CD14-positive monocyte (primary cell): ENCODE measurements at regions not wholly inside any gene's neighbourhood (a gene's known extent, or its start where the extent isn't known, plus 50 kb on each side); places are given as distances from the start of the nearest gene placed in this dataset.

Source experiments
- DNase-seq, 3 donors: peaks; one replicate each; pipeline ENCODE4 v3.0.0-alpha.2; 2011 to 2022
- H2AFZ ChIP-seq: 2 replicates; pipeline ENCODE4 v1.6.0; 2012; ENCODE audit warnings: mild to moderate bottlenecking, low read depth, low read length, inconsistent platforms; ENCODE audit not compliant: insufficient read depth, poor library complexity, severe bottlenecking
- H3K27ac ChIP-seq, 2 donors: 1 replicate in 1 of 2; 2 replicates in 1 of 2; pipeline ENCODE4 v1.5.1; 2012 to 2013; ENCODE audit warnings: low read length in 2 of 2, control low read depth in 1 of 2, inconsistent platforms in 1 of 2, low read depth in 1 of 2, mild to moderate bottlenecking in 1 of 2
- H3K27me3 ChIP-seq, 2 donors: one replicate each; pipeline versions ENCODE4 v1.6.0 to v1.6.1; 2011 to 2013; ENCODE audit warnings: low read length in 2 of 2; ENCODE audit not compliant: control insufficient read depth in 2 of 2, insufficient read depth in 2 of 2
- H3K36me3 ChIP-seq, 2 donors: replicated peaks in 1 of 2; 1 replicate in 1 of 2; 2 replicates in 1 of 2; pipeline versions ENCODE4 v1.5.1 to v1.6.1; 2012 to 2013; ENCODE audit warnings: low read length in 2 of 2, control low read depth in 1 of 2, inconsistent platforms in 1 of 2, mild to moderate bottlenecking in 1 of 2; ENCODE audit not compliant: insufficient read depth in 2 of 2, control insufficient read depth in 1 of 2
- H3K4me1 ChIP-seq, 2 donors: 1 replicate in 1 of 2; 2 replicates in 1 of 2; pipeline versions ENCODE4 v1.5.1 to v1.6.1; 2012 to 2013; ENCODE audit warnings: low read length in 2 of 2, control low read depth in 1 of 2, inconsistent platforms in 1 of 2, mild to moderate bottlenecking in 1 of 2, moderate library complexity in 1 of 2; ENCODE audit not compliant: insufficient read depth in 2 of 2, control insufficient read depth in 1 of 2
- H3K4me2 ChIP-seq: replicated peaks from 2 replicates; pipeline ENCODE3; 2012; ENCODE audit warnings: low read length, moderate library complexity, mild to moderate bottlenecking; ENCODE audit not compliant: poor library complexity, severe bottlenecking; ENCODE audit errors: extremely low read depth
- H3K4me3 ChIP-seq, 3 experiments: fragments of 200-600 bp in 1 of 3; sonication (generic) in 1 of 3; replicated peaks in 1 of 3; 1 replicate in 2 of 3; 2 replicates in 1 of 3; pipeline ENCODE4 v1.5.1; 2011 to 2013; ENCODE audit warnings: low read length in 3 of 3, mild to moderate bottlenecking in 3 of 3, control low read depth in 2 of 3, low read depth in 2 of 3, inconsistent platforms in 1 of 3, moderate library complexity in 1 of 3
- H3K79me2 ChIP-seq: 2 replicates; pipeline ENCODE4 v1.6.0; 2012; ENCODE audit warnings: mild to moderate bottlenecking, control low read depth, inconsistent platforms, low read length, moderate library complexity; ENCODE audit not compliant: insufficient read depth
- H3K9ac ChIP-seq: 2 replicates; pipeline ENCODE4 v1.6.0; 2017; ENCODE audit warnings: low read length, mild to moderate bottlenecking; ENCODE audit not compliant: insufficient read depth, poor library complexity, severe bottlenecking
- H3K9me3 ChIP-seq, 2 donors: replicated peaks in 1 of 2; 1 replicate in 1 of 2; 2 replicates in 1 of 2; pipeline versions ENCODE4 v1.5.1 to v1.6.1; 2012 to 2013; ENCODE audit warnings: low read length in 2 of 2, control low read depth in 1 of 2; ENCODE audit not compliant: control insufficient read depth in 1 of 2, insufficient read depth in 1 of 2
- H4K20me1 ChIP-seq: 2 replicates; pipeline ENCODE4 v1.6.0; 2012; ENCODE audit warnings: mild to moderate bottlenecking, low read length, control low read depth, moderate library complexity; ENCODE audit not compliant: insufficient read depth
- H3K27ac Mint-ChIP-seq, 7 donors: one replicate each; pipeline ENCODE4 v1.8.0; 2020; ENCODE audit warnings: mild to moderate bottlenecking in 7 of 7, mixed read lengths in 7 of 7, moderate library complexity in 6 of 7, inconsistent platforms in 2 of 7
- H3K27me3 Mint-ChIP-seq, 3 donors: one replicate each; pipeline ENCODE4 v1.8.0; 2021 to 2022; ENCODE audit warnings: low read depth in 3 of 3, mild to moderate bottlenecking in 3 of 3, mixed read lengths in 3 of 3, moderate library complexity in 3 of 3, inconsistent platforms in 1 of 3
- H3K36me3 Mint-ChIP-seq, 2 donors: one replicate each; pipeline ENCODE4 v1.8.0; 2020; ENCODE audit warnings: mixed read lengths in 2 of 2, inconsistent platforms in 1 of 2, mild to moderate bottlenecking in 1 of 2
- H3K4me1 Mint-ChIP-seq: one replicate; pipeline ENCODE4 v1.8.0; 2020; ENCODE audit warnings: mild to moderate bottlenecking, mixed read lengths
- H3K4me3 Mint-ChIP-seq, 2 donors: one replicate each; pipeline ENCODE4 v1.8.0; 2020; ENCODE audit warnings: mild to moderate bottlenecking in 2 of 2, mixed read lengths in 2 of 2, moderate library complexity in 1 of 2
- H3K9me3 Mint-ChIP-seq, 7 donors: one replicate each; pipeline ENCODE4 v1.8.0; 2020 to 2022; ENCODE audit warnings: mixed read lengths in 7 of 7, mild to moderate bottlenecking in 6 of 7, moderate library complexity in 6 of 7, inconsistent platforms in 2 of 7
- CTCF ChIP-seq: fragments of 200-600 bp; IDR thresholded peaks from one replicate; pipeline ENCODE4 v1.8.0; 2022; ENCODE audit warnings: antibody characterized with exemption, mild to moderate bottlenecking
- WGBS: methylation state at CpG from one replicate; pipeline ENCODE4 v1.1.5; 2013; ENCODE audit warnings: missing lambda C conversion rate; ENCODE audit not compliant: insufficient coverage; 5-methylcytosine and 5-hydroxymethylcytosine counted together
- intact Hi-C, 2 donors: fragments of 100-400 bp; cut with micrococcal nuclease; formaldehyde crosslinking; loops; one replicate each; pipeline versions ENCODE4 v1.15.0 to v1.15.1; 2023

- no peaks in the 10 kb centered on the region for H3K79me2 ChIP-seq
- no peak for DNase-seq
- Mint-ChIP-seq H3K4me3 (no peak overlapping the region), H3K27me3 (no peaks in the 10 kb centered on the region), H3K36me3 (no peaks in the 10 kb centered on the region), H3K9me3 (no peaks in the 10 kb centered on the region), H3K27ac (no peak overlapping the region), H3K4me1 (peaks cover 47% of the 10 kb centered on the region)
- no peak overlapping the region for H2AFZ ChIP-seq
- no peaks in the 10 kb centered on the region for H3K27me3 ChIP-seq
- intact Hi-C loops, result no loop called here
- no peaks in the 10 kb centered on the region for H3K36me3 ChIP-seq
- no peak overlapping the region for H3K4me2 ChIP-seq
- H3K4me3 ChIP-seq, result no peak overlapping the region
- no peaks in the 10 kb centered on the region for H3K9me3 ChIP-seq
- H3K4me1 ChIP-seq, result peaks cover 27 to 28% of the 10 kb centered on the region in 2 donors
- H3K9ac ChIP-seq, result no peak overlapping the region
- TF ChIP-seq CTCF, result no peak
- WGBS, result no CpG with 5 or more reads among the region's 2 CpGs
- no peaks in the 10 kb centered on the region for H4K20me1 ChIP-seq
- no peak overlapping the region for H3K27ac ChIP-seq
These were observed 157.2 kb downstream of the PTGER3 start for GRCh38 chr1:70890408-70890807.

GRCh38 chr1:70891051-70891843 lies 156.4 kb downstream of the PTGER3 start:
- H3K27ac ChIP-seq, result peak overlapping the region in 1 of 2 donors; percentile 12
- no peaks in the 10 kb centered on the region for H3K79me2 ChIP-seq
- H2AFZ ChIP-seq, result peak overlapping the region; percentile 13
- Mint-ChIP-seq H3K36me3 (no peaks in the 10 kb centered on the region), H3K27me3 (no peaks in the 10 kb centered on the region), H3K4me3 (no peak overlapping the region), H3K9me3 (no peaks in the 10 kb centered on the region), H3K4me1 (peaks cover 51% of the 10 kb centered on the region), H3K27ac (peak overlapping the region in 3 of 7 donors; percentile 20 to 47 (median 32))
- H3K27me3 ChIP-seq, result no peaks in the 10 kb centered on the region
- intact Hi-C loops, result no loop called here
- peak overlapping the region; percentile 21 for H3K4me2 ChIP-seq
- peaks cover 27 to 28% of the 10 kb centered on the region in 2 donors for H3K4me1 ChIP-seq
- H3K36me3 ChIP-seq, result no peaks in the 10 kb centered on the region
- no peak for DNase-seq
- no peak for TF ChIP-seq CTCF
- H4K20me1 ChIP-seq, result no peaks in the 10 kb centered on the region
- no peak overlapping the region for H3K9ac ChIP-seq
- no peaks in the 10 kb centered on the region for H3K9me3 ChIP-seq
- no peak overlapping the region for H3K4me3 ChIP-seq
